Large intestine (tissue), 3 donors: ENCODE measurements at regions not wholly inside any gene's neighbourhood (a gene's known extent, or its start where the extent isn't known, plus 50 kb on each side); places are given as distances from the start of the nearest gene placed in this dataset.

ENCODE experiments used
- DNase-seq, 2 donors: peaks; one replicate each; pipeline versions ENCODE4 v3.0.0 to v3.0.0-alpha.2; 2013
- H3K27ac ChIP-seq: one replicate; pipeline ENCODE4 v1.5.1; 2013; ENCODE audit warnings: low read length
- H3K27me3 ChIP-seq: 2 replicates; pipeline ENCODE4 v1.6.1; 2013; ENCODE audit warnings: low read length; ENCODE audit not compliant: control insufficient read depth, insufficient read depth
- H3K36me3 ChIP-seq: 2 replicates; pipeline ENCODE4 v1.6.1; 2013; ENCODE audit warnings: low read length; ENCODE audit not compliant: control insufficient read depth, insufficient read depth
- H3K4me1 ChIP-seq: one replicate; pipeline ENCODE4 v1.6.1; 2013; ENCODE audit warnings: low read length; ENCODE audit not compliant: control insufficient read depth, insufficient read depth
- H3K4me3 ChIP-seq: one replicate; pipeline ENCODE4 v1.5.1; 2013; ENCODE audit warnings: low read length
- H3K9me3 ChIP-seq: one replicate; pipeline ENCODE4 v1.6.1; 2013; ENCODE audit warnings: mild to moderate bottlenecking, low read depth, low read length, moderate library complexity; ENCODE audit not compliant: control insufficient read depth
- WGBS: methylation state at CpG from one replicate; pipeline ENCODE4 v1.1.5; 2013; ENCODE audit warnings: low lambda C conversion rate; ENCODE audit not compliant: insufficient coverage; 5-methylcytosine and 5-hydroxymethylcytosine counted together

DNA sequence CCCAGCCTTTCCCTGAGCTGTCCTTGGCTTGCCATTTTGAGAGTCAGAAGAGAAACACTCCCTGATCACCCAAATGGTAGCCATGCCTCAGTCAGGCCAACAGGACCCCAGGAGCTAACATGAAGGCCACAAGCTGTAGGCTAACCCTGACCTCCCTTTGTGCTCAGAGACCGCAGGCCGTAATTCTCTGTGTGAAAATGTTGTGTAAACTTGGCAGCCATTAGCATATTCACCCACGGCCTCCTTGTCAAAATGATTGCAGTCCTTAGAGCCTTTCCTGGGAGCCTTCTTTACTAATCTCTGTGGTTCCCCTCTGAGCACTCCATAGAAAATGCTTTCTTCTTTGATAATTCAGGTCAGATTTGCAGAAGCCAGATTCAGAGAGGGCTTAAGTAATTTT is 418.9 kb downstream of the COG6 start:
- 60% methylated on average over 1 of the region's 3 CpGs for WGBS
- no peaks in the 10 kb centered on the region for H3K4me1 ChIP-seq
- no peak for DNase-seq
- no peaks in the 10 kb centered on the region for H3K9me3 ChIP-seq
- H3K4me3 ChIP-seq: no peak overlapping the region
- no peaks in the 10 kb centered on the region for H3K36me3 ChIP-seq
- no peak overlapping the region for H3K27ac ChIP-seq
- peaks cover 2% of the 10 kb centered on the region for H3K27me3 ChIP-seq

DNA sequence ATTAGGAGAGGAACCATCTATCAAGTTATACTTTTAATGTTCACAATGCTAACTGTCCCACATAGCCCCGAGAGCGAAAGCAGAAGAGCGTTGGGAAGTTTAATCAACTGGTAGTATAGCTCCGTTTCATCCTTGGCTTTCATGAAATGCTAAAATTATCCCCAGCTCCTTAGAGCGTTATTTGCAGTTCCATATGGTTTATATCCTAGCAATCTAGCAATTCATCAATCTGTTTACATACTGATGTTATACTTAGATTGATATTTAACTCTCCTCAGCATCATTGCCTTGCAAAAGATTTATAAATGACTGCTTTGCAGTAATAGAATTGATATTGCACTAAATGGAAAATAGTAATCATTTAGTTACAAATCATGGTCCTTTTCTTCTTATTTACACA is 419.8 kb downstream of the COG6 start:
- Histone ChIP-seq H3K27ac (no peak overlapping the region), H3K4me3 (no peak overlapping the region), H3K4me1 (no peaks in the 10 kb centered on the region), H3K36me3 (no peaks in the 10 kb centered on the region), H3K9me3 (no peaks in the 10 kb centered on the region), H3K27me3 (peaks cover under 1% of the 10 kb centered on the region)
- DNase-seq: no peak
- WGBS: 60% methylated on average over 1 of the region's 5 CpGs

DNA sequence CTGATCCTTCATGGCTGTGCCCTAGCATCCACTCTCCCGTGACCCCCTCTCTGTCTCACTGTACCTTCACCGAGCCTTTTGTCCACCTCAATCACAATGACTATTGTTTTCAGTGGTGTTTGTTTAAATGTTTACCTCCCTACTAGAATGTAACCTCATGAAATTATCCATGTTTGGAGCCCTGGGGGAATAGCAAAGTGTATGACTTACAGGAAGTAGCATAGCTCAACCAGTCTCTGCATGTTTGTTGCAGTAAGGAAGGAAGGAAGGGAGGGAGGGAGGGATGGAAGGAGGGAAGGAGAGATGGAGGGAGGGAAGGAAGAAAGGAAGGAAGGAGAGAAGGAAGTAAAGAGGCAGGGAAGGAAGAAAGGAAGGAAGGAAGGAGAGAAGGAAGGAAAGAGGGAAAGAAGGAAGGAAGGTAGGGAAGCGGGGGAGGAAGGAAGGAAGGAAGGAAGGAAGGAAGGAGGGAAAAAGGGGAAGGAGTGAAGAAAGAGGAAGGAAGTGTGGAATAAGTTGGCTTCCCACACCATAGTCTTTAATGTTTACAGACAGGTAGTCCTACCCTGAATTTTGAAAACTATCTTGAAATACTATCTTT is 421.4 kb downstream of the COG6 start:
- Histone ChIP-seq H3K27ac (no peak overlapping the region), H3K9me3 (no peaks in the 10 kb centered on the region), H3K36me3 (no peaks in the 10 kb centered on the region), H3K4me3 (no peak overlapping the region), H3K27me3 (no peaks in the 10 kb centered on the region), H3K4me1 (no peaks in the 10 kb centered on the region)
- no peak for DNase-seq
- 100% methylated on average over 1 of the region's 3 CpGs for WGBS

DNA sequence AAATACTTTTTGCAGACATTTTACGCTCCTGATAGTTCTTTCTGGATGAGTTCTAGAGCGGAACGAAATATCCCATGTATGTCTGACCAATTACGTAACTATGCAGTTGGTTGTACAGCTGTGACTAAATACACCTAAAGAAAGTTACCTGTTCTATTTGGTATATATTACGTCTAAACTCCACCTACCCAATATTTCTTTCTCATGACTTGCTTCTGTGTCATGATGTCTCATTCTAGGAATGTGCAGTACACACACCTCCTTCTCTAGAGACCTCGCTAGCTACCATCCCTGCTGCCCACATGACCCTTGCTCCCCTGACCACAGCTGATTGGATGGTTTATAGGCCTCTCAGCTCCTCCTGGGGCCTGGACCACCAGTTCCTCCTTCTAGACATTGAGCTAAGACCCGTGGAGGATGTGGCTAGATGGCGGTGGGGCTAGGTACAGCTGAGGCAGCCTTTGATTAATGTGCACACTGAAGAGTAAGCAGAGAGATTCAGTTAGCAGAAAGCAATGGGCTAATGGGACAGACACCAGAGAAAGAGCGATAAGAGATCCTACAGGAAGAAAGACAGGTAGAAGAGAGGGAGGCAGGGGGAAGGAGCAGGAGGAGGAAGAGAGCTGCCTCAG is 422.1 kb downstream of the COG6 start:
- Histone ChIP-seq H3K27ac (no peak overlapping the region), H3K36me3 (no peaks in the 10 kb centered on the region), H3K9me3 (no peaks in the 10 kb centered on the region), H3K4me1 (no peaks in the 10 kb centered on the region), H3K4me3 (no peak overlapping the region), H3K27me3 (no peaks in the 10 kb centered on the region)
- no peak for DNase-seq
- 100% methylated on average over 1 of the region's 9 CpGs for WGBS

DNA sequence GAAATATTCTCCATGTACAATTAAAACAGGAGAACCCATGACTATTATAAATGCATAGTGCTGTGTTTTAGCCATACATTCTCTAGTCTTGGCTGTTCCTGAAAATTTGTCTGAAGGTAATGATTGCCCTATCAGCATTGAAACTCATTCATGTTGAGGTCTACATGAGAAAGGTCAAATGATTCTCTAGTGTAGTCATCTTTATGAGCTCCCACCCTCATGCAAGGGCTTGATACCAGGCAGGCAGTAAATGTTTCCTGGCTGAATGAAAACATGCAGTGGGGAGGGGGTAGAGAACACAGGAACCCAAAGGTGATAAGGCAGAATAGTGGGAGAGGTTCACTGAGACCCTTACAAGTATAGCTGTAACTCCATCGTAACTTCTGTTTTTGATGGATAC is 424.3 kb downstream of the COG6 start:
- WGBS: no CpG with 5 or more reads among the region's 1 CpG
- DNase-seq: no peak
- Histone ChIP-seq H3K4me3 (no peak overlapping the region), H3K27ac (no peak overlapping the region), H3K36me3 (no peaks in the 10 kb centered on the region), H3K4me1 (no peaks in the 10 kb centered on the region), H3K9me3 (no peaks in the 10 kb centered on the region), H3K27me3 (no peaks in the 10 kb centered on the region)

DNA sequence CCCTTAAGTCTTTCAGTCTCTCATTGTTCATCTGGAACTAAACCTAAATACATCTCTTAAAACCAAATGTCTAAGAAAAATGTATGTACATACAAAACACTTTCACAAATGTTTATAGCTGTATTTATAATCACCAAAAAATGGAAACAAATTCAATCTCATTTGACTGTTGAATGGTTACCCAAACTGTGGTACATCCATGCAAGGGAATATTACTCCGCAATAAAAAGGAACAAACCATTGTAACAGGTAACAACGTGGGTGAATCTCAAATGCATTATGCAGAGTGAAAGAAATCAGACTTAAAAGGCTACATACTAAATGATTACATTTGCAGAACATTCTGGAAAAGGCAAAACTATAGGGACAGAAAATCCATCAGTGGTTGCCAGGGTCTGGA is 425.2 kb downstream of the COG6 start:
- Histone ChIP-seq H3K27me3 (no peaks in the 10 kb centered on the region), H3K27ac (no peak overlapping the region), H3K9me3 (no peaks in the 10 kb centered on the region), H3K4me1 (no peaks in the 10 kb centered on the region), H3K36me3 (no peaks in the 10 kb centered on the region), H3K4me3 (no peak overlapping the region)
- no peak for DNase-seq
- no CpG with 5 or more reads among the region's 2 CpGs for WGBS

DNA sequence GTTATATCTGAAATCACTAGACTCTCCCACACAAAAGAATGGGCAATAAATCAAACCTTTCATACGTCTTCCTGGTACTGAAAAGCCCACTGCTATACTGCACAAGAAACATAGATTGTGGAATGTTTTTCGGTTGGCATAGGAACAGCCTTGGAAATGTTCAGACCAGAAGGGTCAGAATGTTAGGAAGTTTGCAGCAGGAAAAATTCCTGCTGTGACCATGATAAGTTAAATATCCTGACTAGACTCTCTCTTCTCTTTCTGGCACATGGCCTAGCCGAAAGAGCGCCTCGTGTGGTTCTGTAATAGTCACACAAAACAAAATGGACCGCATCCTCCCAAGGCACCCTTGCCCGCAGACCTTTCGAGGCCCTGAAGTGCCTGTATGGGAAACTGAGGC is 427.2 kb downstream of the COG6 start:
- H3K27me3 ChIP-seq: peaks cover 2% of the 10 kb centered on the region
- no peaks in the 10 kb centered on the region for H3K36me3 ChIP-seq
- H3K27ac ChIP-seq: no peak overlapping the region
- H3K9me3 ChIP-seq: no peaks in the 10 kb centered on the region
- peak; percentile 15 to 21 for DNase-seq
- no peak overlapping the region for H3K4me3 ChIP-seq
- H3K4me1 ChIP-seq: no peaks in the 10 kb centered on the region
- WGBS: no CpG with 5 or more reads among the region's 8 CpGs

DNA sequence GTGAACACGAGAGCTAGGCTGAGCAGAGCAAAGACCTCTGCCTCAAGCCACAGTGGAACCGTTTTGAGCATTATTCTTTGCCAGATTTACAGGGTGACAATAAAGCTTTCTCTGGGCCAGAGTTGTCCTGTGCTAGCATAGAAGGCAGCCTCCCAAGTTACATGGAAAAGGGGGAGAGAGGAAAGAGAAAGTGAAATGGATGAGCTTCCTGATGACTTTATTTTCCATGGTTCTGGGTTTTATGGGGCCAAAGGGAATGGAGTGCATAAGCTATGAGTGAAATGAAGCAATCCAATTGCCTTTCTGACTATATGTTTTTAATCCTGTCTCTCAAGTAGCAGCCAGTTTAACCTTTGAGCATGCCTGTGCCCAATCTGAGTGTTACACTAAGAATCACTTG is 428.4 kb downstream of the COG6 start:
- WGBS: no CpG with 5 or more reads among the region's 2 CpGs
- H3K27ac ChIP-seq: no peak overlapping the region
- H3K4me1 ChIP-seq: no peaks in the 10 kb centered on the region
- no peaks in the 10 kb centered on the region for H3K9me3 ChIP-seq
- no peak for DNase-seq
- no peak overlapping the region for H3K4me3 ChIP-seq
- no peaks in the 10 kb centered on the region for H3K36me3 ChIP-seq
- H3K27me3 ChIP-seq: peaks cover 4% of the 10 kb centered on the region

DNA sequence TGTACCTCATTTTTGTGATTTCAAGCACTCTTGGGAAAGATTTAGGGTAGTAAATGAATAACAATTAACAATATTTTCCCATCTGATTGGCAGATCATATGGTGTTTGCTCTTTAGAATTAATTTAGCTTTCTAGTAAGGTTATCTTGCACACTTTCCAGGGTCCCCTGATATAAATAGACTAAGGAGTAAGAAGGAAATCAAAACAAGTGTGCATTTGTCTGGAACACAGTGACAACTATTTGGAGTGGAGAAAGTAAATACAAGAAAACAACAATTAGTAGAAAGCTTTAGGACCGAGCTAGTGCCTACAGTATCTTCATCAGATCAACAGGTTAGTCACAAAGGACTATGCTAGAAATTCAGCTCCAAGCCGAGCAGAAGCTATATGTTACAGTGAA is 429.5 kb downstream of the COG6 start:
- H3K27ac ChIP-seq: no peak overlapping the region
- H3K9me3 ChIP-seq: no peaks in the 10 kb centered on the region
- no peaks in the 10 kb centered on the region for H3K36me3 ChIP-seq
- no peak overlapping the region for H3K4me3 ChIP-seq
- H3K27me3 ChIP-seq: peaks cover 4% of the 10 kb centered on the region
- no peak for DNase-seq
- no peaks in the 10 kb centered on the region for H3K4me1 ChIP-seq
- 75% methylated on average over 2 of the region's 2 CpGs for WGBS

DNA sequence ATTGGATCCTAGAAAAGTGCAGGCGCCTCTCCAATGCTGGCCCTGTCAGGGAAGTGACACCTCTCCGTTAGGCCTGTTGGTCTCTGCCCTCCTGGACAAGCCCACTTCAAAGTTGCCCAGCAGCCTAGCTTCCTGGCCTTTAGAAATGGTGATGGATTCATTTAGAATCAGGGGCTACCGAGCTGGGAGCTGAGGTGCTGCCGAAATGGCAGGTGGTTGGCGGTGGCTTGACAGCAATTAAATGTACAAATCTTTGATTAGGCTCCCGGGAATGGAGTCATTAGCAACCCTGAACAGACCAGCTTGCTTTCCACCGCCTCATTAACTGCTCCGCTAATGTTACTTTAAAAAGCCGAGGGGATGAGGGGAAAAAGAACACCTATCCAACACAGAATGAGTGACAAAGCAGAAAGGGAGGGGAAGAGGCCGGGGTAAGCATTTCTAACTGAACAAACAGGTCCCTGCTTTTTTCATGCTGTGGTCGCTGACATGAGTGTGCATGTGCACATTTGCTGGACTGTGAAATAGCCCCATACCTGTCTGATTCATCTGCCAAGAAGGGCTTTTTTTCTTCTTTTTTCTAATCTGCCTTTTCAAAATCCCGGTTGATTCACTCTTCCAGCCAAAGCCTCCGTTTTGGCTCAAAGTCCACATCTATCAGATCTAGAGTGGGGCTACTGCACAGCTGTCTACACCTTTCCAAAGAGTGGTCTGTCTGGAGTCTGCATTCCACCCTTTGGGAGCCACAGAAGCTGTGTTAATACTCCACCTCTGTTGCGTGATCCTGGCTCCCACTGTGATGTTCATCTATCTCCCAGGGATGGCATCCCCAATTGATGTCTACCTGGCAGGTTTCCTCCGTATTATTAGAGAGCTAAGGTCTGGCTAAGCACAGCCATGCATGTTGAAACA is 431.9 kb downstream of the COG6 start:
- no peaks in the 10 kb centered on the region for H3K9me3 ChIP-seq
- 33% methylated on average over 3 of the region's 15 CpGs for WGBS
- H3K36me3 ChIP-seq: no peaks in the 10 kb centered on the region
- no peak for DNase-seq
- H3K4me1 ChIP-seq: no peaks in the 10 kb centered on the region
- no peak overlapping the region for H3K27ac ChIP-seq
- no peak overlapping the region for H3K4me3 ChIP-seq
- H3K27me3 ChIP-seq: peaks cover 4% of the 10 kb centered on the region
